Adipocyte (in vitro differentiated cells): ENCODE measurements at regions not wholly inside any gene's neighbourhood (a gene's known extent, or its start where the extent isn't known, plus 50 kb on each side); places are given as distances from the start of the nearest gene placed in this dataset.
"Not testable (repeated sequence)": the region's sequence is repeated elsewhere in the genome, so short reads cannot be mapped to it uniquely, and the experiment has no call there.

ENCODE experiments used
- DNase-seq: peaks from one replicate; pipeline ENCODE4 v3.0.0-alpha.2; 2015; ENCODE audit warnings: low read depth
- H3K27me3 ChIP-seq: replicated peaks from 2 replicates; pipeline ENCODE4 v1.7.0; 2013; ENCODE audit warnings: mild to moderate bottlenecking, low read length, moderate library complexity; ENCODE audit not compliant: control insufficient read depth, insufficient read depth
- H3K36me3 ChIP-seq: 2 replicates; pipeline ENCODE4 v1.7.0; 2013; ENCODE audit warnings: low read length, mild to moderate bottlenecking, moderate library complexity; ENCODE audit not compliant: control insufficient read depth, insufficient read depth, severe bottlenecking
- H3K4me1 ChIP-seq: 2 replicates; pipeline ENCODE4 v1.7.0; 2013; ENCODE audit warnings: mild to moderate bottlenecking, low read length, moderate library complexity; ENCODE audit not compliant: control insufficient read depth, insufficient read depth
- H3K4me3 ChIP-seq: 2 replicates; pipeline ENCODE4 v1.7.0; 2013; ENCODE audit warnings: mild to moderate bottlenecking, low read length, moderate library complexity
- H3K9ac ChIP-seq: 2 replicates; pipeline ENCODE4 v1.7.0; 2013; ENCODE audit warnings: mild to moderate bottlenecking, low read length, moderate library complexity
- H3K9me3 ChIP-seq: 2 replicates; pipeline ENCODE4 v1.7.0; 2013; ENCODE audit warnings: mild to moderate bottlenecking, low read length, moderate library complexity; ENCODE audit not compliant: control insufficient read depth

DNA sequence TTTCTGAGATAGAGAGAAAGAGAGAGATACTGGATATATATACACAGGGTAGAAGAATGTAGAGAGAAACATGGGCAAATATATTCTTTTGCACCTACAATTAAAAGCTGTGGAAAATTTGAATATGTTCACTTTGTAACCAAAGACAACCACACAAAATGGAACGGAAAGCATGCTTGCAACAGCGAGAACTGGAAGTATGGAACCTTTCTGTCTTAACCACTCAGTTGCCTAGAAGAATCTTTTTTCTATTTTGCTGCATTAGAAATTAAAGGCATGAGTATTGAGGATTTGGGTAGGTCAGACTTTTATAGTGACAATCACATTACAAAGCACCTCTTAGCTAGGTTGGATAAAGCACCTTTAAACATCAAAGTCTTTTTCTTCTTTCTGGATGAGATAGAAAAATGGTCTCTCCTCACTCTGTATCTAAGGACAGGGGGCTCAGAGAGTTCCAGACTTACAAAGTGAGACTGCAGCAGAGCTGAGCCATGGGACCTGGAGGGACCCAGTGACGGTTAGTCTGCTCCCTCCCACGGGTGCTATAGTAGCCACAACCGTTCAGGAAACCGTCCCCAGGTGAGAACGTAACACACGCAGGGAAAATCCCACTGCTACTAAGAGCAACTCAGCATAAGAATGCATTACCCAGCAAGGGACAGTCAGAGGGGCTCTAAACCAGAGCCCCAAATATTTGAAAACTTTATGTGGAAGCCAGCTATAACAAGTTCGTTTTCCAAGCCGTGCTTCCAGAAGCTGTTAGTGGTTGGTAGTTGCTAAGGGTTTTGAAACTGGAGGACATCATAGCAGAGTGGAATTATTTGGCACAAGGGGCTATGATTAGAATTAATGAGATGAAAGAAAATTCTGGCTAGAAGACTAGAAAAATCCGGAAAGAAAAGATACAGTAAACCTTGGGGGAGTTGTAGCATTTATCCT, 97.1 kb downstream of the DAD1 start:
- H3K36me3 ChIP-seq, result no peaks in the 10 kb centered on the region
- H3K9me3 ChIP-seq, result no peaks in the 10 kb centered on the region
- H3K4me3 ChIP-seq, result no peak overlapping the region
- peaks cover 8% of the 10 kb centered on the region for H3K4me1 ChIP-seq
- no peak for DNase-seq
- H3K27me3 ChIP-seq, result peaks cover 84% of the 10 kb centered on the region
- H3K9ac ChIP-seq, result no peak overlapping the region

DNA sequence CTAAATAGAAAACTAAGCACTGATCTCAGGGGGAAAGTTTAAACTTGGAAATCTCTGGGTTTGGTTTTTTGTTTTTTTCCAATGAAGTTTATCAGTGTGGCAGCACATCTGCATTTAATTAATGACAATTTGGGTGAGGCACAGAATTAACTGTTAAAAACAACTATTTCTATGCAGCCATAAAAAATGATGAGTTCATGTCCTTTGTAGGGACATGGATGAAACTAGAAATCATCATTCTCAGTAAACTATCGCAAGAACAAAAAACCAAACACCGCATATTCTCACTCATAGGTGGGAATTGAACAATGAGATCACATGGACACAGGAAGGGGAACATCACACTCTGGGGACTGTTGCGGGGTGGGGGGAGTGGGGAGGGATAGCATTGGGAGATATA, 98.0 kb downstream of the DAD1 start:
- H3K36me3 ChIP-seq, H3K4me3 ChIP-seq, H3K9ac ChIP-seq, H3K4me1 ChIP-seq, H3K9me3 ChIP-seq, DNase-seq: not testable (repeated sequence)
- peaks cover 86% of the 10 kb centered on the region for H3K27me3 ChIP-seq

- H3K4me1 ChIP-seq, result peaks cover 12% of the 10 kb centered on the region
- no peaks in the 10 kb centered on the region for H3K9me3 ChIP-seq
- H3K36me3 ChIP-seq, result no peaks in the 10 kb centered on the region
- peaks cover 86% of the 10 kb centered on the region for H3K27me3 ChIP-seq
- DNase-seq, result no peak
- no peak overlapping the region for H3K9ac ChIP-seq
- no peak overlapping the region for H3K4me3 ChIP-seq
Observed at GRCh38 chr14:22489957-22490950, 98.8 kb downstream of the DAD1 start.

DNA sequence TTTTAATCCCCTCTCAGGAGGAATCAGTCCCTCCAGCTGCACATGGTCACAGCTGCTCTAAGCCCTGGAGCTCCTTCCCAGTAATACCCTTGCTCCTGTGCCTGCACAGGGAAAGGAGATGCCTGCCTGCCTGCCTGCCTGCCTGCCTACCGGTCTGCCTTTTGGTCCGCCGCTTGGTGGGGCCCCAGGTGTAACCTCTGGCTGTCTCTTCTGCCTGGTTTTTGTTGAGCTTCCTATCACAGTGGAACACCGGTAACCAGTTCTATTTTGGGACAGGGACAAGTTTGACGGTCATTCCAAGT, 99.8 kb downstream of the DAD1 start:
- no peak overlapping the region for H3K4me3 ChIP-seq
- no peak overlapping the region for H3K9ac ChIP-seq
- H3K36me3 ChIP-seq, result no peaks in the 10 kb centered on the region
- H3K27me3 ChIP-seq, result peaks cover 78% of the 10 kb centered on the region
- H3K9me3 ChIP-seq, result no peaks in the 10 kb centered on the region
- peaks cover 23% of the 10 kb centered on the region for H3K4me1 ChIP-seq
- no peak for DNase-seq

DNA sequence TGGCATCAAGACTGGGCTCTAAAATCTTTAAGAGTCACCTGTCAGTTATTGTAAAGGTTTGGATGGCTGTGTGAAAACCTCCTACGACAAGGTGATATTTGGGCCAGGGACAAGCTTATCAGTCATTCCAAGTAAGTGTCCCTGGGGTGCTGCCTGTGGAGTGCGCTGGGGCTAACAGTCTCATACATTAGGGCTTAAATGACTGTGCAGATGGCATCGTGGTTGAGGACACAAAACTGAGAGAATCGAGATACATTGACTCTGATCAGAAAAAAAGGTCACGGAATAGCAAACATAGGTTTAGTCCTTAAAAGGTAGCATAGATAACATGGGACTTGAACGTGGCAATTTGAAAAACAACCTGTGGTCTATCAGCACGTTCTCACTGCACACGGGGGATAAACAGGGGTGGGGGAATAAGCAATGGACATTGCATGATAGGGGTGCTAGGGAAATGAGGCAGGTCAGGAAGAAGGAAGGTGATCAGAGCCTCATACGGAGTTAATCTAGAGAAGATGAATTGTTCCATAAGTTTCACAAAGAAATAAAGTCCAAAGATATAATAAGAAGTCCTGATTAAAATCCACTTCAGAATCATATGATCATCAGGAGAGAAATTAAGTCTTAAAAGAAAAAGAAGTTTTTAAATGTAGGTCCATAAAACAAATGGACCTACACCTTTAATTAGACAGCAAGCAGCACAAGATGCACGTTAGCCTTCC, 100.3 kb downstream of the DAD1 start:
- no peak overlapping the region for H3K9ac ChIP-seq
- H3K9me3 ChIP-seq, result no peaks in the 10 kb centered on the region
- peaks cover 73% of the 10 kb centered on the region for H3K27me3 ChIP-seq
- H3K4me3 ChIP-seq, result no peak overlapping the region
- H3K4me1 ChIP-seq, result peaks cover 28% of the 10 kb centered on the region
- DNase-seq, result no peak
- no peaks in the 10 kb centered on the region for H3K36me3 ChIP-seq

GRCh38 chr14:22487941-22488340, 101.1 kb downstream of the DAD1 start:
- Histone ChIP-seq H3K4me3 (no peak overlapping the region), H3K4me1 (peaks cover 29% of the 10 kb centered on the region), H3K9me3 (no peaks in the 10 kb centered on the region), H3K36me3 (no peaks in the 10 kb centered on the region), H3K27me3 (peaks cover 71% of the 10 kb centered on the region), H3K9ac (no peak overlapping the region)
- no peak for DNase-seq

- no peak overlapping the region for H3K4me3 ChIP-seq
- peaks cover 66% of the 10 kb centered on the region for H3K27me3 ChIP-seq
- H3K9ac ChIP-seq, result no peak overlapping the region
- H3K4me1 ChIP-seq, result peaks cover 30% of the 10 kb centered on the region
- H3K9me3 ChIP-seq, result no peaks in the 10 kb centered on the region
- no peak for DNase-seq
- H3K36me3 ChIP-seq, result no peaks in the 10 kb centered on the region
Observed at GRCh38 chr14:22487401-22487800, 101.6 kb downstream of the DAD1 start.

- no peak for DNase-seq
- Histone ChIP-seq H3K27me3 (peaks cover 58% of the 10 kb centered on the region), H3K9ac (no peak overlapping the region), H3K9me3 (no peaks in the 10 kb centered on the region), H3K36me3 (no peaks in the 10 kb centered on the region), H3K4me3 (no peak overlapping the region), H3K4me1 (peaks cover 37% of the 10 kb centered on the region)
Observed at GRCh38 chr14:22486675-22487074, 102.3 kb downstream of the DAD1 start.

GRCh38 chr14:22485649-22486048, 103.4 kb downstream of the DAD1 start:
- Histone ChIP-seq H3K36me3 (no peaks in the 10 kb centered on the region), H3K9ac (no peak overlapping the region), H3K9me3 (no peaks in the 10 kb centered on the region), H3K4me3 (no peak overlapping the region), H3K4me1 (peaks cover 43% of the 10 kb centered on the region), H3K27me3 (peaks cover 51% of the 10 kb centered on the region)
- DNase-seq, result no peak

GRCh38 chr14:22485178-22485577, 103.8 kb downstream of the DAD1 start:
- DNase-seq, result no peak
- no peaks in the 10 kb centered on the region for H3K36me3 ChIP-seq
- H3K4me1 ChIP-seq, result peaks cover 47% of the 10 kb centered on the region

DNA sequence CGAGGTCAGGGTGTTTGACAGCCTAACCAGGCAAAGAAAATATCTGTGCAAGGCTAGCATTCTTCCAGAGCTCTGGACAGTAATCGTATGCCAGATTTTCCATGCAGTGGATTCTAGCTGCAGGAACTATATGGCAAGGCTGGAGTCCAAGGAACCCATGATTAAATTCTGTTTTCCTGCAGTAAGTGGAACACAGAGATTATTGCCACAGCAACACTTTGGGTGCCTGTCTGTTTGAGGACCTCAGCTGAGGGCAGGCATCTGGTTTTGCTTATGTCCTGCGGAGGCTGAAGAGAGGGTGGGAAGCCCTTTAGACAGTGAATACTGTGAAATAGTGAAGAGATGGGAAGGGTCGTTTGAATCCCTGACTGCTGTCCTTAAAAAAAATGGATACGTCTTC, 104.4 kb downstream of the DAD1 start:
- Histone ChIP-seq H3K4me1 (peaks cover 53% of the 10 kb centered on the region), H3K27me3 (peaks cover 41% of the 10 kb centered on the region), H3K9me3 (no peaks in the 10 kb centered on the region), H3K9ac (peak overlapping the region; percentile 17), H3K36me3 (no peaks in the 10 kb centered on the region), H3K4me3 (no peak overlapping the region)
- peak; percentile 9 for DNase-seq

More at GRCh38 chr14:22485178-22485577, 103.8 kb downstream of the DAD1 start:
- no peaks in the 10 kb centered on the region for H3K9me3 ChIP-seq
- no peak overlapping the region for H3K9ac ChIP-seq
- H3K27me3 ChIP-seq, result peaks cover 46% of the 10 kb centered on the region
- no peak overlapping the region for H3K4me3 ChIP-seq
